IMR-90 (cell line): ENCODE measurements at regions not wholly inside any gene's neighbourhood (a gene's known extent, or its start where the extent isn't known, plus 50 kb on each side); places are given as distances from the start of the nearest gene placed in this dataset.
"Not testable (repeated sequence)": the region's sequence is repeated elsewhere in the genome, so short reads cannot be mapped to it uniquely, and the experiment has no call there.

Experiments used
- CEBPB ChIP-seq: IDR thresholded peaks from 2 replicates; pipeline ENCODE4 v1.6.1; 2012; ENCODE audit warnings: low read depth, low read length, improper control_type of control experiment
- CTCF ChIP-seq: conservative IDR thresholded peaks from 2 replicates; pipeline ENCODE4 v1.5.1; 2012; ENCODE audit warnings: mild to moderate bottlenecking, low read depth, low read length, improper control_type of control experiment

DNA sequence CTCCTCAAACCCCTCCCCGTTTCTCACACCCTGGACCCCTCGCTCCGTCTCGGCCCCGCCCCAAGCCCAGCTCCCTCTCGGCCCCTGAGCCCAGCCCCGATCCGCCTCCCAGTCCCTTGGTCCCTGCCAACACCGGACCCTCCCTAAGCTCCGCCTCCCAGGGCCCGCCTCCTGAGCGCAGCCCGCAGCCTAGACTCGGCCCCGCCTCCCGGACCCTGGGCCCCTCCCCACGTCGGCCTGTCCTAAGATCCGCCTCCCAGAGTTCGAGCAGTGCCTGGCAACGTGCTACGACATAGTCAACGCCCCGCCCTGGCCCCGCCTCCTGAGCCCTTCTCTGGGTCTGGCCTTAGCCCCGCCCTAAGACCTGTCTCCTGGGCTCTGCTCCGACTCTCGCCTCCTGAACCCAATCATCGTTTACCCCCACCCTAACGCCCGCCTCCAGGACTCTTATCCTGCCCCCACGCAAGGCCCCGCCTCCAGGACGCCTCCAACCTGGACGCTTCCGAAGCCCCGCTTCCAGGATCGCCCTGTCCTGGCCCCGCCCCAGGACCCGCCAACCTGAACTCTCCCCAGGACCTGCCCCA, 53.1 kb upstream of the ROPN1B start:
- TF ChIP-seq CTCF, CEBPB: not testable (repeated sequence)
